IMR-90 (cell line): ENCODE measurements at regions not wholly inside any gene's neighbourhood (a gene's known extent, or its start where the extent isn't known, plus 50 kb on each side); places are given as distances from the start of the nearest gene placed in this dataset.

Source experiments
- CEBPB ChIP-seq: IDR thresholded peaks from 2 replicates; pipeline ENCODE4 v1.6.1; 2012; ENCODE audit warnings: low read depth, low read length, improper control_type of control experiment
- CTCF ChIP-seq: conservative IDR thresholded peaks from 2 replicates; pipeline ENCODE4 v1.5.1; 2012; ENCODE audit warnings: mild to moderate bottlenecking, low read depth, low read length, improper control_type of control experiment
- ELK1 ChIP-seq: fragments of 150-350 bp; IDR thresholded peaks from 2 replicates; pipeline ENCODE4 v1.6.1; 2016; ENCODE audit warnings: low read depth, mild to moderate bottlenecking, low read length, moderate library complexity, borderline replicate concordance
- FOS ChIP-seq: fragments of 150-350 bp; IDR thresholded peaks from 2 replicates; pipeline ENCODE4 v1.6.1; 2016; ENCODE audit warnings: low read depth, low read length
- MAFK ChIP-seq: IDR thresholded peaks from 2 replicates; pipeline ENCODE4 v1.6.1; 2012; ENCODE audit warnings: low read depth, low read length, improper control_type of control experiment
- NFE2L2 ChIP-seq: fragments of 150-350 bp; IDR thresholded peaks from 2 replicates; pipeline ENCODE4 v1.6.1; 2016; ENCODE audit warnings: low read depth, mild to moderate bottlenecking, low read length
- POLR2A ChIP-seq: IDR thresholded peaks from 2 replicates; pipeline ENCODE4 v1.6.1; 2012; ENCODE audit warnings: mild to moderate bottlenecking, low read depth, low read length
- RAD21 ChIP-seq: IDR thresholded peaks from 2 replicates; pipeline ENCODE4 v1.6.1; 2012; ENCODE audit warnings: low read length, improper control_type of control experiment
- RCOR1 ChIP-seq: IDR thresholded peaks from 2 replicates; pipeline ENCODE4 v1.6.1; 2012; ENCODE audit warnings: mild to moderate bottlenecking, low read length, improper control_type of control experiment; ENCODE audit not compliant: insufficient replicate concordance
- RFX5 ChIP-seq: IDR thresholded peaks from 2 replicates; pipeline ENCODE4 v1.8.0; 2012; ENCODE audit warnings: low read depth, mild to moderate bottlenecking, low read length, moderate library complexity
- USF2 ChIP-seq: fragments of 150-350 bp; IDR thresholded peaks from 2 replicates; pipeline ENCODE4 v1.6.1; 2017; ENCODE audit warnings: mild to moderate bottlenecking, antibody characterized with exemption, low read length, low read depth

- TF ChIP-seq CTCF (no peak), POLR2A (no peak), RCOR1 (no peak), CEBPB (no peak), ELK1 (no peak), RAD21 (no peak), FOS (no peak), USF2 (no peak), RFX5 (no peak), MAFK (no peak), NFE2L2 (no peak)
These were observed 1575.2 kb upstream of the LRRTM3 start for GRCh38 chr10:65350611-65351010.
